Esophagus squamous epithelium (tissue), 5 donors: ENCODE measurements at regions not wholly inside any gene's neighbourhood (a gene's known extent, or its start where the extent isn't known, plus 50 kb on each side); places are given as distances from the start of the nearest gene placed in this dataset.

Experiments
- DNase-seq: peaks from one replicate; lab custom pipeline; 2025; lab: John Stamatoyannopoulos, UW
- H3K27ac ChIP-seq, 4 donors: fragments of 200-600 bp; sonication (generic); one replicate each; pipeline ENCODE4 v1.5.1; 2016 to 2019; ENCODE audit warnings: mild to moderate bottlenecking in 1 of 4
- H3K27me3 ChIP-seq, 4 donors: fragments of 200-600 bp; sonication (generic); 1 replicate in 3 of 4; 2 replicates in 1 of 4; pipeline versions ENCODE4 v1.5.1 to v1.6.0; 2017 to 2021; ENCODE audit warnings: antibody characterized with exemption in 1 of 4
- H3K36me3 ChIP-seq, 3 donors: fragments of 200-600 bp; sonication (generic); one replicate each; pipeline ENCODE4 v1.5.1; 2016 to 2019
- H3K4me1 ChIP-seq, 3 donors: fragments of 200-600 bp; sonication (generic); one replicate each; pipeline ENCODE4 v1.5.1; 2017 to 2019
- H3K4me3 ChIP-seq, 4 donors: fragments of 200-600 bp; sonication (generic); 1 replicate in 3 of 4; 2 replicates in 1 of 4; pipeline ENCODE4 v1.5.1; 2016 to 2019; ENCODE audit warnings: mild to moderate bottlenecking in 2 of 4, moderate library complexity in 1 of 4
- H3K9me3 ChIP-seq, 3 donors: fragments of 200-600 bp; sonication (generic); one replicate each; pipeline ENCODE4 v1.5.1; 2016 to 2019
- CTCF ChIP-seq, 6 experiments: fragments of 450-650 bp in 4 of 6; fragments of 200-600 bp in 2 of 6; sonication (generic) in 2 of 6; IDR thresholded peaks; one replicate each; pipeline ENCODE4 v1.5.1; 2016 to 2019; ENCODE audit warnings: antibody characterized with exemption in 6 of 6, mild to moderate bottlenecking in 4 of 6, moderate library complexity in 4 of 6
- POLR2A ChIP-seq, 4 donors: fragments of 450-650 bp; IDR thresholded peaks; one replicate each; pipeline ENCODE4 v1.6.1; 2017; ENCODE audit warnings: antibody characterized with exemption in 4 of 4, mild to moderate bottlenecking in 4 of 4, moderate library complexity in 3 of 4
- WGBS, 2 donors: methylation state at CpG; one replicate each; pipeline ENCODE4 v1.1.5; 2018; 5-methylcytosine and 5-hydroxymethylcytosine counted together
- intact Hi-C: fragments of 100-400 bp; cut with DNase I; formaldehyde crosslinking; loops from one replicate; pipeline ENCODE4 v1.15.0; 2022
- donor health status: DM: yes; HTN: yes; CAD: no.

GRCh38 chr20:55174172-55174571 lies 698.8 kb downstream of the DOK5 start:
- H3K36me3 ChIP-seq = no peaks in the 10 kb centered on the region
- TF ChIP-seq CTCF (IDR thresholded peaks at IDR 0.05) (no peak), POLR2A (IDR thresholded peaks at IDR 0.05) (no peak)
- no peak for DNase-seq
- no peaks in the 10 kb centered on the region for H3K9me3 ChIP-seq
- no peak overlapping the region for H3K27ac ChIP-seq
- intact Hi-C loops = no loop called here
- peaks cover 0 to 24% (median 3%) of the 10 kb centered on the region in 3 donors for H3K4me1 ChIP-seq
- no peak overlapping the region for H3K4me3 ChIP-seq
- H3K27me3 ChIP-seq = no peaks in the 10 kb centered on the region
- WGBS, 2 donors = 45 to 50% methylated on average over 2 of the region's 2 CpGs

- Histone ChIP-seq H3K4me3 (no peak overlapping the region), H3K4me1 (peaks cover 0 to 24% (median 3%) of the 10 kb centered on the region in 3 donors), H3K27ac (no peak overlapping the region), H3K36me3 (no peaks in the 10 kb centered on the region), H3K27me3 (no peaks in the 10 kb centered on the region), H3K9me3 (no peaks in the 10 kb centered on the region)
- intact Hi-C loops = no loop called here
- whole genome bisulfite sequencing, 2 donors = 64 to 67% methylated on average over 1 of the region's 1 CpG
- TF ChIP-seq POLR2A (IDR thresholded peaks at IDR 0.05) (no peak), CTCF (IDR thresholded peaks at IDR 0.05) (no peak)
- DNase-seq = no peak
Measured at GRCh38 chr20:55173601-55174000, 698.2 kb downstream of the DOK5 start.

GRCh38 chr20:55172310-55173002 lies 697.1 kb downstream of the DOK5 start:
- intact Hi-C loops = no loop called here
- Histone ChIP-seq H3K27me3 (no peaks in the 10 kb centered on the region), H3K4me1 (peaks cover 0 to 23% (median 3%) of the 10 kb centered on the region in 3 donors), H3K36me3 (no peaks in the 10 kb centered on the region), H3K27ac (no peak overlapping the region), H3K9me3 (no peaks in the 10 kb centered on the region), H3K4me3 (no peak overlapping the region)
- no peak for DNase-seq
- 75 to 86% methylated on average over 4 of the region's 4 CpGs for WGBS, 2 donors
- TF ChIP-seq CTCF (IDR thresholded peaks at IDR 0.05) (no peak), POLR2A (IDR thresholded peaks at IDR 0.05) (no peak)

- H3K27me3 ChIP-seq = no peaks in the 10 kb centered on the region
- TF ChIP-seq POLR2A (IDR thresholded peaks at IDR 0.05) (no peak), CTCF (IDR thresholded peaks at IDR 0.05) (no peak)
- DNase-seq = no peak
- H3K9me3 ChIP-seq = no peaks in the 10 kb centered on the region
- WGBS, 2 donors = 43 to 78% methylated on average over 2 of the region's 2 CpGs
- intact Hi-C loops = no loop called here
- H3K27ac ChIP-seq = no peak overlapping the region
- H3K36me3 ChIP-seq = no peaks in the 10 kb centered on the region
- H3K4me1 ChIP-seq = no peaks in the 10 kb centered on the region
- H3K4me3 ChIP-seq = no peak overlapping the region
Measured at GRCh38 chr20:55166063-55166462, 690.7 kb downstream of the DOK5 start.

GRCh38 chr20:55160996-55161395 lies 685.6 kb downstream of the DOK5 start:
- Histone ChIP-seq H3K9me3 (no peaks in the 10 kb centered on the region), H3K27me3 (no peaks in the 10 kb centered on the region), H3K27ac (no peak overlapping the region), H3K36me3 (no peaks in the 10 kb centered on the region), H3K4me1 (no peaks in the 10 kb centered on the region), H3K4me3 (no peak overlapping the region)
- no peak for DNase-seq
- WGBS, 2 donors = 33 to 57% methylated on average over 1 of the region's 1 CpG
- TF ChIP-seq POLR2A (IDR thresholded peaks at IDR 0.05) = no peak
- no peak for TF ChIP-seq CTCF (IDR thresholded peaks at IDR 0.05)
- intact Hi-C loops = no loop called here
